Gastrocnemius medialis (tissue), 4 donors: ENCODE measurements at regions not wholly inside any gene's neighbourhood (a gene's known extent, or its start where the extent isn't known, plus 50 kb on each side); places are given as distances from the start of the nearest gene placed in this dataset.

Experiments used
- POLR2A ChIP-seq, 2 donors: fragments of 450-650 bp; IDR thresholded peaks; one replicate each; pipeline ENCODE4 v1.6.1; 2017; ENCODE audit warnings: antibody characterized with exemption in 2 of 2, mild to moderate bottlenecking in 2 of 2, moderate library complexity in 2 of 2
- TF ChIP-seq, protein P1 (sequence below), 5 experiments: fragments of 450-650 bp in 3 of 5; fragments of 200-600 bp in 2 of 5; sonication (generic) in 2 of 5; IDR thresholded peaks in 4 of 5; conservative IDR thresholded peaks in 1 of 5; 1 replicate in 4 of 5; 2 replicates in 1 of 5; pipeline ENCODE4 v1.5.1; 2016 to 2019; ENCODE audit warnings: antibody characterized with exemption in 5 of 5, mild to moderate bottlenecking in 3 of 5, moderate library complexity in 3 of 5

DNA sequence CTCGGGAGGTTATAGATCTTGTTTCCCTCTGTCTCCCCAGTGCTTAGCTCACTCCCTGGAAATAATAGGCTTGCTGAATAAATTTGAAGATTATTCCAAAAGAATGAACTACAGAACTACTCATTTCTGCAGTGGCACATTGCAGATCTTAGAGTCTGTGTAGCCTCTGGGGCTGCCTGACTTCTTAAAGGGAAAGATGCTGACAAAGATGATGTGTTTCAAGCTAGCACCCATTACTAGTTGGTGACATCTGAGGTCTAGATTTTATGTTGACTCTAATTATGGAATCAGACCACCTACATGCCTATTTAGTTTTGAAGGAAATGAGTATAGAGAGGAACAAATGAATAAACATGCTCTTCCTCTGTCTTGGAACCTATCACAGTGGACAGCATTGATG lies 123.7 kb upstream of the KCNIP4 start:
- TF ChIP-seq POLR2A (IDR thresholded peaks at IDR 0.05) = no peak
- TF ChIP-seq, protein P1, sequence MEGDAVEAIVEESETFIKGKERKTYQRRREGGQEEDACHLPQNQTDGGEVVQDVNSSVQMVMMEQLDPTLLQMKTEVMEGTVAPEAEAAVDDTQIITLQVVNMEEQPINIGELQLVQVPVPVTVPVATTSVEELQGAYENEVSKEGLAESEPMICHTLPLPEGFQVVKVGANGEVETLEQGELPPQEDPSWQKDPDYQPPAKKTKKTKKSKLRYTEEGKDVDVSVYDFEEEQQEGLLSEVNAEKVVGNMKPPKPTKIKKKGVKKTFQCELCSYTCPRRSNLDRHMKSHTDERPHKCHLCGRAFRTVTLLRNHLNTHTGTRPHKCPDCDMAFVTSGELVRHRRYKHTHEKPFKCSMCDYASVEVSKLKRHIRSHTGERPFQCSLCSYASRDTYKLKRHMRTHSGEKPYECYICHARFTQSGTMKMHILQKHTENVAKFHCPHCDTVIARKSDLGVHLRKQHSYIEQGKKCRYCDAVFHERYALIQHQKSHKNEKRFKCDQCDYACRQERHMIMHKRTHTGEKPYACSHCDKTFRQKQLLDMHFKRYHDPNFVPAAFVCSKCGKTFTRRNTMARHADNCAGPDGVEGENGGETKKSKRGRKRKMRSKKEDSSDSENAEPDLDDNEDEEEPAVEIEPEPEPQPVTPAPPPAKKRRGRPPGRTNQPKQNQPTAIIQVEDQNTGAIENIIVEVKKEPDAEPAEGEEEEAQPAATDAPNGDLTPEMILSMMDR (IDR thresholded peaks at IDR 0.05 in 4 of 5, conservative IDR thresholded peaks at IDR 0.05 in 1 of 5) = no peak
